ENCODE measurements at regions not wholly inside any gene's neighbourhood (a gene's known extent, or its start where the extent isn't known, plus 50 kb on each side); places are given as distances from the start of the nearest gene placed in this dataset.

DNA sequence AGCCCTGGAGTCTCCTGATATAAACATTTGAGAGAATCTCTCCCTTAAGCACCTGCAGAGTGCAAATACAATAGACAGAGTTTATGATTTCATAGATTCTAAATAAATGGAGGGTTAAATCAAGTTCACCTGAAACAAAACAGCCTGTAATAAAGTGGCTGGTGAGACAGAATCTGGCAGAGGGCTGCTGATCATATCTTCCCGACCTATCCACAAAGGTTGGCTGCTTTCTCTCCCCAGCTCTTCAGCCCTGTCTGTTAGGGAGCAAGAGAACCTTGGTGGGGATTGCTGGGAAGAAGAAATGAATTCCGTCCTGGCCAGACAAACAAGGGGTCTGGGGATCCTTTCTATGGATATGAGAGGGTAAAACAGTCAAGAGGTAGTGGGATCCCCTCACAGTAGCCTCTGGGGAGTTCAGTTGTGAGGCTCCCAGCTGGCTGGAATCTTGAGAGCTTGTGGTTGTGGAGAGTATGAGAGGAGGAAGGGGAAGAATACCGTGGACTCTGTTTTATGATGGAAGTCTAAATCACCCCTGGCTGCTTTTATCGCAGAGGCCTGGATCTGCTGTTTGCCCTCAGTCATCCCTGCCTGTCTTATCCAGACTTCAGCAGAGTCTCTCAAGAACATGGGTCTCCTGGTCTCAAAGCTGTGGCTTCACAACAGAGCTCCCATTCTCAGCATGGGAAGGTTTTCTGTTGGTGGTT lies 451.3 kb downstream of the NTRK3 start:
- DNase-seq (ENCODE audit: low spot score) = no peak

DNA sequence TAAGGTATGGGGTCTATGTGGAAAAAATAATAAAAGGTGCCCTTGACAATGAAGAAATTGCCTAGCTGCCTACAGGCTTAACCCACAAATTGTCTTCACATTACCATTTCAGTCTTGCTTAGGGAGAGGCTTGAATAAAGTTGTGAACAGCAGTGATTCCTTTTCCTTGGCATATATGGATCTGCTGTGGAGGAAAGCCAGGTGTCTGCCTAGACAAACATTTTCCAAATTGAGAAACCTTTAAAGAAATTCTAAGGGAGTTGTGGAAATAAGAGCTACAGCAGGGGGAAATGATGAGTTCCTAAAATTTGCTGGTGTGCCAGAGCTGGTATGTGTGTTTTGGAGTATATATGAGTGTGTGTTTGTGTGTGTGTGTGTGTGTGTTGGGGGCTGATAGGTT lies 452.1 kb downstream of the NTRK3 start:
- DNase-seq (ENCODE audit: low spot score) = no peak

DNA sequence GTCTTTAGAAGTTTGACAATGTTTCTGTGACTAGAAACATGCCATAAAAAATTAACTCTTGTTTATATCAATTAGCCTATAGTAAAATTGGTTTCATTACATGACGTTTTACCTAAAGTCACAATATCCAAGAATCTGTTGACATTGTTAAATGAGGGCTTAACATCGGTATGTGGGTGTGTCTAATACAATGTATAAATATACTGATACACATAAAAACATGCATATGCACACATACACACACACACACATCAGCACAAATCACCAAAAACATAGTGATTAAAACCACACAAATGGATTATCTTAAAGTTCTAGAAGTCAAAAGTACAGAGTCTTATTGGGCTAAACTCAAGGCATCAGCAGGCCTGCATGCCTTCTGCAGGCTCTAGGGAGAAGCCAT lies 456.7 kb downstream of the NTRK3 start:
- no peak for DNase-seq (ENCODE audit: low spot score)

DNA sequence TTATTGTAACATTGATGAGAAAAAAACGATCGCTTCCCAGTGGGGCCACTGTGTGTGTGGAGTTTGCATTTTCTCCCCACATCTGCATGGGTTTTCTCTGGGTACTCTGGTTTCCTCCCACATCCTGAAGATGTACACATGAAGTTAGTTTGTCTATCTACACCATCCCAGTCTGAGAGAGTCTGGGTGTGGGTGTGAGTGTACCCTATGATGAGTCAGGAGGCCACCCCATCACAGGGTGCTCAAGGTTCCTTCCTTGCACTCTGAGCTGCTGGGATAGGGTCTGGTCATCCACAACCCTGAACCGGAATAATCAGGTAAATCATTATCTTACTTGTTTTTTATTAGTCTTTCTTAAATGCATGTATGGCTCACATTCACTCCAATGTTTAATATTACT lies 457.1 kb downstream of the NTRK3 start:
- no peak for DNase-seq (ENCODE audit: low spot score)

DNA sequence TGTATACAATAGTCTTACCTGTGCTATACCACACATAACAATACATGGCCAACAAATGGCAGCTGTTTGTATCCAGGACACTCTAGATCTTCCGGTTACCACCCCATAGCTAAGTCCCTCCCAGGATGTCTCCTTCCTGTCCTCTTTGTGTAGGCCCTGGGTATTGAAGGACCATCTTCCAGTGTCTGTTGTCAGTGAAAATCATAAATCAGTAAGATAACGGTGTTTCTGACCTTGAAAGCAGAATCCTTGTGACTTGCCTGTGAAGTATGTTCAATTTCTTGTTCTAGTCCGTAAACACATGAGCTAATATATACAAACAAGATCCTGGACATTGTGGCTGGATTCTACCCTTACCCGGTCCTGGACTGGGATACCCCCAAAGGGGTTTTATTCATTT lies 462.8 kb downstream of the NTRK3 start:
- no peak for DNase-seq (ENCODE audit: low spot score)

DNA sequence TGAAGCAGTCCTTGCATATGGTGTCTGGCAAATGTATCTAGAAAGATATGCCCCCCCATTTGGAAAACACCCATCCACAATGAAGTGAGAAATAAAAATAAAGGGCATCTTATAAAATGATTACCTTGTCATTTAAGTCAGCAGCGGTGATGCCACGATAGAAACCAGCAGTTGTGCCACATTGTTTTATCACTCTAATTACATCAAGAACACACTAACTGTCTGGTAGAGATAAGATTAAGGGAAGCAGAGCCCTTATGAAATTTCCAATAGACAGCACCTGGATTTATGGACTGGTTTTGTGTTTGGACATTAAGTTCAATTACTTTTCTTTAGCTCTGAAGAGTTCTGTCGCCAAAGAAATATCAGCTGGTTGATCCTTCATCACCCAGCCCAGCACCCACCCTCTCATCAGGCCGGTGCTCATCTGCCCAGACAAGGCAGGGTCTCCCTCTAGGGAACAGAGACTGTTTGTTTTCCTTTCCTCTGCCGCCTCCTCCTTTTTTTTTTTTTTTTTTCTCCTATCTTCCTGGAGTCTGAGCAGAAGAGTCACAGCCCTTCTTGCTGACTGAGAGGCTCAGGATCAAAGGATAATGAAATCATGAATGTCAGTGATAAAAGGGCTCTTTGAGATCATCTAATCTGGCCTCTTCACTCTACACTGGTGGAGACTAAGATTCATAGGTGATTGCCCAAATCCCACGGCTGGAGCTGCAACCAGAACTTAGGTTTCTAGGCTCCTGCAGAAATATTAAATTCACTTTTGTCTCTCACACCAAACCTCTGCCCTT lies 464.1 kb downstream of the NTRK3 start:
- no peak for DNase-seq (ENCODE audit: low spot score)

DNA sequence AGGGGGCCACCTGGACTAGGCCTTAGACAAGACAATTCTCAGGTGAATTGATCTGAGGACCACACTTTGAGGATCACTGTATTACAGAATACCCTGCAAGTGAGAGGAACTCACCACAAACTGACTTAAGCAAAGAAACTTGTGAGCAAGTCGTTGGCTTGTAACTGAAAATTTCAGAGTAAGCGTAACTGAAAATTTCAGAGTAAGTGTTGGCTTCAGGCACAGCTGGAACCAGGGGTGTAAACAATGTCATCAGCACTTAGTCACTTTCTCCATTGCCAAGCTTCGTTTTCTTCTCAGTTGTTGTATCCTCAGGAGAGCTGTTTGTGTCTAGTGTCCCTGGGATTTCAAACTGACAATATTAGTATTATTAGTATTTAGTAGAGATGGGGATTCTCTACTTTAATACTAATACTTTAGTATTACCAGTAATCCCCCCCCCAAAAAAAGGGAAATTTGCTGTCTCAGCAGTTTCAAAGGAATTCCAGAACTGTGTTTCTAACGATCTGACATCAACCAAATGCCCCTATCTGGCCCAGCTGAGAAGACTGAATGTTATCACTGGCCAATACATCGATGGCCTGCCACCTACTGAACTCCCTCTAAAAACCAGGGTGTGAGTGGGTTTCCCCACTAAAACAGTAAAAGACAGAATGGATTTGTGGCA lies 474.4 kb downstream of the NTRK3 start:
- DNase-seq (ENCODE audit: low spot score) = no peak

DNA sequence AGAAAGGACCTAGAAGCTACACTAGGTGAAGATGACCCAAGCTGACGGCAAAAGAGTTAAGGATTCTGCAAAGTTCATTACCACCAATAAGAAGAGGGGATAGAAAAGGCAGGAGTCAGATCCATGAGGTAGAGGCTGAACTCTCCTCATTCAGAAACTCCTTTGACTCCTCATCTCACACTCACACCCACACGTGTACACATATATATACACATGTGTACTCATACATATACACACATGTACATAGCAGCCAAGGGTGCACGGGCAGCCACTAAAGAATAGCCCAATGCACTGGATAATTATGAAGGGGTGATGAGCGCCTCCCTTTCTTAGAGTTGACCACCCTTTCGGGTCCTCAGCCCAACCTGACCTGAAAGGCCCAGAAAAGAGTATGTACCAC lies 476.8 kb downstream of the NTRK3 start:
- no peak for DNase-seq (ENCODE audit: low spot score)

DNA sequence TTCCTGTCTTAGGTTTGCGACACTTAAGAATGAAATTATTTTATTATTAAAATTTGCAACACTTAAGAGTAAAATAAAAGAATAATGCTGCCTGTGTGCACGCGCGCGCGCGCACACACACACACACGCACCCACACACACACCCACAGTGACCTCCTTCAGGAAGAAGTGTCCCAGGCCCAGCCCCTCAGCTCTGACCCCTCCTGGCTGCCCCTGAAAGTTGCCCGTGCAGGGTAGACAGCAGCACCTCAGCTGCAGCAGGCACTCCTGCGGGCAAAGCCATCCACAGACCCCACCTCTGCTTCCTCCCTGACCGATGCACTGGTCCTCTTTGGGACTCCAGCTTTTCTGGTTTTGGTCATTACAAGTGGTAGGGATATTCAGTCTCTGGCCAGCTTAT lies 478.2 kb downstream of the NTRK3 start:
- no peak for DNase-seq (ENCODE audit: low spot score)

DNA sequence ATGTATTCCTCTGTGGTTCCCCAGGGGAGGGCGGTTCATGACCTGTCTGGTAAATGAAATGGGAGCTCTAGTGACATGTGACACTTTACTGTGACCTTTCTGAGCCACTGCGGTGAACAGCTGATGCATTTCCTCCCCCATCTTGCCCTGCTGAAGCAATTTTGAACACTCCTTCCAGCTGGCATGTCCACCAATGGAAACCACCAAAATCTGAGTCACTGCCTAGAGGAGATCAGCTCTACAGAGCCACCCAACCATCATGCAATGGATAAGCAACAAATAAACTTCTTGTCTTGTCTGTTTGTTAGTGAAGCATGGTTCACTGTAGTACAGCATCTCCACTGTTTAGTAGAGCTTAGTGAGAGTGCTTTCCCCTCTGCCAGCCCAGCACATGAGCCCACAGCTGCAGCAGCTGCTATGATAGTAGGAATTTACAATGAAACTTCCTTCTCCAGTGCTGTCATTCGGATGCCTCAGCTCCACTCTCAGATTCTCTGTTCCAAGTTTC lies 479.4 kb downstream of the NTRK3 start:
- no peak for DNase-seq (ENCODE audit: low spot score)

DNA sequence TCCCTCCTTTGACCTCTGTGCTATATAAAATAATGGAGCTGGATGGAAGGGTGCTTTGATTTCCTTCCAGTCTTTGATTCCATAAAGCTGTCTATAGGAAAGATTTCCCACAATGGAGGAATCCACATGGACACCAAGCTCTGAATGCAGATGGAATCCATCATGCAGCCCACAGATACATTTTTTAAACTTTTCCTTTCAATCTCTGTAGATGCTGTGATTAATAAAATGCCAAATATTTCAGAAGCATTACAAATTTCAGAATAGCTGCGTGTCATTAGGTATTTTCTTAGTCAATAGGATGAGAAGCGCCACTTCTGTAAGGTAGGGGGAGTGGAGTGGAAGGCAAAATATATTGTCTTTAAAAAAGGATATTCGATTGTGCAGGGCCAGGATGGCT lies 489.0 kb downstream of the NTRK3 start:
- DNase-seq (ENCODE audit: low spot score) = no peak

DNA sequence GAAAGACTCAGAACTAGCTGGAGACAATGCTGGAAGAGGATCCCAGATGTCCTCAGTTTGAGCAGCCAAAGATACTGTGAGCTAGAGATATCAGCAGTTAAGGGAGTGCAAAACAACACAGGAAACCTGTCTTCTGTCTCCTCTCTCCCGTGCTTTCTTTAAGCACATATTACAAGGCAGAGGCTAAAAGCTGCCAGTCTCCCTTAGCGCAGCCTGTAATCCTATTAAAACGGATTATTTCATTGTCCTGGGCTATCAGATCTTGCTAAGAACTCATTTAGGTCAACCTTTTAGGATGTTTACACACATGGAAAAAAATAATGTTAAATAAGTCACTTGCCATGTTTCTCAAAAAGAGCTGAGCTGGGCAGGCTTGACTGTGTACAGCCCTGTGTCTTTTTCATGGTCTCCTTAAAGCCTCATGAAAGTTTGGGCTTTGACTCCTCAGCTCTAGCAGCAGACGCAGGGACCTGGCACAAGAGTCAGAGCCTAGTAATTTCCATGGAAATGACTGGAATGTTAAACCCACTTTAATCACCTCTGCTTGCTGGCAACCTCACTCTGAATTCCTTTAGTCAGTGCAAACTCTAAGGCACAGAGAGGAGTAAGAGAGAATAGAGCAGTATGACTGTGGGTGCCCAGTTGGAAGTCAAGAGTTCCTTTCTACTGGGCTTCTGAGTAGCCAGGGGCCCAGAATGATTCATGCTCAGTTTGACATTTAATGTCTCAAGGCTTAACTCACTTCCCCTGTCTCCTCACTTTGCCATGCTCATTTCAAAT lies 491.9 kb downstream of the NTRK3 start:
- DNase-seq (ENCODE audit: low spot score) = no peak

DNA sequence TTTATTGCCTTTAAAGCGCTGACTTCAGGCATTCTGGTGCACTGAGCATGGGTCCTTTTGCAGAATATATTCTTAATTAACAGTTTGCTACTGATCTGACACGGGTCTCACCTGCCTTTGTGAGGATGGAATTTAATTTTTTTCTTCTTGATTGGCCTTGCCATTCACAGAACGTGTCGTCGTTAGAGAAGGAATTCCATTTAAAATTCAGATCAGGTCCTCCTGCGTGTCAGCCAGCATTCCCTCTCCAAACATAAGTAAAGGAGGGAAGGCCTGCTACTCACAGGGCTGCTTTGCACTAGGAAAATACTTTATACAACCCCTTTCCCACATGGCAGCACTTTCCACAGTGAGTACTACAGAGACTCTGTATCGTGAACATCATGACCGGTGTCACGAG lies 492.7 kb downstream of the NTRK3 start:
- no peak for DNase-seq (ENCODE audit: low spot score)

DNA sequence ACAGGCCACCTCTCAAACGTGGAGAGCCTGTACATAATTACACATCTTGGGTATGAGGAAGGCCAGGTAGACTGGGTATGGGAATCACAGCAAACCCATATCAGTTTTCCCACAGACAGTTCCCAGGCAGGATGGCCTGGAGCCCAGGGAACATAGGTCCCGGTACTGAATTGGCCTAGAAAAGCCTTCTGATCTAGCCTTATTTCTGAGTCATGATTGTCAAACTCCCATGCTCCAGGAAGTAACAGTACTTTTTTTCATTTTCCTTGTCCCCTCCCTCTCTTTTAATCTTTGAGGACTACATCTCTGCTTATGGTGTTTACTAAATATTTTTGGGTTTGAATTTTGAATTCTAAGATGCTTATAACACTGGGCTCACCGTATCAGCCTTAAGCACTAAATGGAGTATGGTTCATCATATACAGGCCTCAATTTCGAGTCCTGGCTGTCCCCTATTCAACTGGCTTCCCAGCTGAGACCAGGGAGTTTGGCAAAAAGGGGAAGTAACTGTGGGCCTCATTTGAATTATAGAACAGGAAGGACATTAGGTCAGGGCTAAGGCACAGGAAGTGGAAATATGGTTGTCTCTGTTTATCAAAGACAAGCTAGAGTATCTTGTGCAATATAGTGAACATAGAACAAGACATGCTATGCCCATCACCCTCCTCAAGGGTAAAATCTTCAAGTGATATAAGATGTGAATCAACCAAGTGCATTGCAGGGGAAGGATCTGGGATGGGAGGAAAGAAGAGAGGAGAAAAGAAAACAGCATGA lies 494.6 kb downstream of the NTRK3 start:
- peak; percentile 50 for DNase-seq (ENCODE audit: low spot score)

DNA sequence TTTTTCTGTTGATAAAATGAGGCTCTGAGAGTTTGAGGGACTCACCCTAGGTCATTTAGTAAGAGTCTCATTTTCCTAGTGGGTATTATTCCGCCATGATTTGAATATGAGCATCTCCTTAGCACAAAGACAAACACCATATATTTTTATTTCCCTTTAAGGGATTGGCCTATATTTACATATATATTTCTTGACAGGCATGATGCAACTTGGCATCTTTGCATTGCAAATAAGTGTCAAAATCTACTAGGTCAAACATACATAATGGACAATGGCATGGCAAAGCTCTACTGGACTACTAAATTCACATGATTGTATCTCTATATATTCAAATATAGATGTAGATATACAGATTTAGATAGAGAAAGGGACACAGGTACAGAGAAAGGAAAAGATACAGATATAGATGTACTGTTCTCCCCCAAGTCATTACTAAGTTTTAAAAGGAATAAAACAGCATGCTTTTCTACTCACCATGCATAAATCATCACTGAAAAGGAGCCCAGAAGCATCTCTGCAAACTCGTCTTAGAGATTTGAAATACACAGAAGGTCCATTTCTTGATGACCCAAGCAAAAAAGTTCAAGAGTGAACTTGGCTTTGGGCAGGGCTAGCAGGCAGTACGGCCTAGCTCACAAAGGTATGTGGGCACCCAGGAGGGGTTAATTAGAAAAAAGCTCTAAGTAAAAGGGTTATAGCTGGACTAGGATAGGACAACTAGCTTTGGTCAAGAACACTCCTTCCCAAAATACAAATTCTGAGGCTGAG lies 495.8 kb downstream of the NTRK3 start:
- DNase-seq (ENCODE audit: low spot score) = no peak

DNA sequence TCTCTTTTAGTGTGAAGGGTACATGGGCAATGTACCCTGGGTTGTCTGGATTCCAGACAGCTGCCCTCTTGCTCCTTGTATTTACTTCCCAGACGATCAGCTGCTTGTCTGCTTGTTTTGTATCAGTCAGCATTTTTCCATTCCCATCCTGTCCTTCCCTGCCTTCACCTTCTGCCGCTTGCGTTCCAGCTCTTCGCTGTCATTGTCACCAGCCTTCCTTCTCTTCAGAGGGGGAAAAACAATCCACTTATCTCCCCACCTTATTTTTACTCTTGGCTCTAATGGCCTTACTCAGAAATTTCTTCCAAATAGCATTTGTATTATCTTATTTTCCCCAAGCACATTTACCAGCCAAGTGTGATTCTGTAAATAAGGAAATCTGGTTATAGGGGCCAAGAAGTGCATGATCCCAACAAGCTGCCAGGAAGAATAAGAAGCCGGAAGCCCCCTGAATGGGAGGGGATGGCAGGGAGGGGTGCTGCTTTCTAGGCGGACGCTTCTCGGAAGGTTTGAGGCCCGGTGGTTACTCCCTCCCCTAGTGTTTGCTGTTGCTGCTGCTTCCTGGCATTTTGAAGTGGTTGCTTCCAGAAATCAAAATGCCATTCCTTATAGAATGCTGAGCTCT lies 497.6 kb downstream of the NTRK3 start:
- no peak for DNase-seq (ENCODE audit: low spot score)

DNA sequence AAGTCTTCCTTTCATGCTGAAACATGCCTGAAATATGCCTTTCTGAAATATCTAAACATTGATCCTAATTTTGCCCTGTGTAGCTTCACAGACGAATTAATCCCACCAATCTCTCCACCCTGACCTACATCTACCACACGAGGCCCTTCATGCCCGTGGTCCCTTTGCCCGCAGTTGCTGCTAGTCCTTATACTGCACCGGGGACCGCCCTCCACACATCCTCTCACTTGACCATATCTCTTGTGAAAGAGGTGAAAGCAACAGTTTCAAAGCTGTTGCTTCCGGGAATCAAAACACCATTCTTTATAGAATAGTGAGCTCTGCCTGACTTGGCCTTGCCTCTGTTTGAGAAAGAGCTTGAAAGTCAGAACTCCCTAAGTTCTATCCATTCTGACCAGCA lies 499.5 kb downstream of the NTRK3 start:
- no peak for DNase-seq (ENCODE audit: low spot score)

DNA sequence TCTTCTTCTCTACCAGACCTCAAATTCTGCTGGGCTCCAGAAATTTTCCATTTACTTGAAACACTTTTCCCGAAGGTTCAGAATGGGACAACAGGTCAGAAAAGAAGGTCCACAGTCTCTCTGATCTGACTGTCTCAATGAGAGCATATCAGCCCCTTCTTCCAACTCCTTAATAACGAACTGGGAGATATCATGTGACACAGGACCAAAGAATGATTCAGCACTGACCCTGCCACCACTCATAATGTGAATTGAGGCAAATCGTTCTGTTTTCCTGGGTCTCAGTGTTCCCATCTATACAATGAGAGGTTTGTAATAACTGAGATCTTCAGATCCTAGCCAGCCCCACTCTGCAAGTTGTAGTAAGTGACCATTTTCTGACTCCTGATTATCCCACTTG lies 500.5 kb downstream of the NTRK3 start:
- no peak for DNase-seq (ENCODE audit: low spot score)

DNA sequence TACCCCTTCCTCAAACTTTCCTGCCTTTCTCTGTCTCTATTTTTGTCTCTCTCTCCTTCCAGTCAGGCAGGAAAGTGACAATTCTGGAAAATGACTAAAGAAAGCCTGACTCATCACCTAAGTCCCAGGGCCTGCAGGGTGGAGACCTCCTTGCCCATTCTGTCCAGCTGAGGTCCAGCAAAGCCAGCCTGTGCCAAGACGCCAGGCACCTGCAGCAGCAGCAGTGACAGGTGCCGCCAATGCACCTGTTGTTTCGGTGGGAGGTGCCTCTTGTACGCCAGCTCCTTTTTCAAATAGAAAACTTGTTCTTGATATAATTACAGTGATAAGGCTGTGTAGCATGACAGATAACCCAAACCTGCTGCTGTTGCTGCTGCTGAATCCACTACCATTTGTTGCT lies 501.3 kb downstream of the NTRK3 start:
- DNase-seq (ENCODE audit: low spot score) = no peak

DNA sequence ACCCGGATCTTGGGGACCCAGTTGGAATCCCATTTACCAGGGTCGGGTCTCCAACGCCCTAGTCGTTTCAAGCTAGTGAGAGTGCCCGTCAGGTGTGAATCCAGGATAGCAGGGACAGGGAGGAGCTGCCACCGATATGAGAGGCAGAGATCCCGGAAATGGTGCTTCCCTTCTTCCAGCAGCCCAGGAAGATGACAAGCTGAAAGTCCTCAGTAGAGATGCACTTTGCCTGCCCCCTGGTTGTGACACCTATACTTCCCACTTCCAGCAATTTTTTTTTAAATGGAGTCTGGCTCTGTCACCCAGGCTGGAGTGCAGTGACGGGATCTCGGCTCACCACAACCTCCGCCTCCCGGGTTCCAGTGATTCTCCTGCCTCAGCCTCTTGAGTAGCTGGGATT lies 503.0 kb downstream of the NTRK3 start:
- no peak for DNase-seq (ENCODE audit: low spot score)
